ENCODE measurements at regions not wholly inside any gene's neighbourhood (a gene's known extent, or its start where the extent isn't known, plus 50 kb on each side); places are given as distances from the start of the nearest gene placed in this dataset.

- Histone ChIP-seq H4K20me1 (ENCODE audit: low read depth, low read length) (no peaks in the 10 kb centered on the region), H3K36me3 (ENCODE audit: low read length) (no peaks in the 10 kb centered on the region), H3K9me2 (replicated peaks; ENCODE audit: insufficient read depth, low read length) (no peaks in the 10 kb centered on the region), H3K27ac (ENCODE audit: low read depth, low read length) (no peak overlapping the region), H3F3A (ENCODE audit: insufficient read depth) (no peaks in the 10 kb centered on the region), H3K4me2 (ENCODE audit: low read depth, low read length, poor library complexity, severe bottlenecking) (no peak overlapping the region), H3K79me2 (ENCODE audit: insufficient read depth, low read length) (no peaks in the 10 kb centered on the region), H2AFZ (ENCODE audit: low read depth, low read length, severe bottlenecking) (no peak overlapping the region), H3K9ac (ENCODE audit: low read length) (no peak overlapping the region), H3K27me3 (ENCODE audit: low read length) (no peaks in the 10 kb centered on the region), H3K4me3 (ENCODE audit: insufficient read depth, low read length, poor library complexity, severe bottlenecking) (no peak overlapping the region), H3K9me3 (ENCODE audit: insufficient read depth, low read length) (no peaks in the 10 kb centered on the region)
- TF ChIP-seq, protein P1, sequence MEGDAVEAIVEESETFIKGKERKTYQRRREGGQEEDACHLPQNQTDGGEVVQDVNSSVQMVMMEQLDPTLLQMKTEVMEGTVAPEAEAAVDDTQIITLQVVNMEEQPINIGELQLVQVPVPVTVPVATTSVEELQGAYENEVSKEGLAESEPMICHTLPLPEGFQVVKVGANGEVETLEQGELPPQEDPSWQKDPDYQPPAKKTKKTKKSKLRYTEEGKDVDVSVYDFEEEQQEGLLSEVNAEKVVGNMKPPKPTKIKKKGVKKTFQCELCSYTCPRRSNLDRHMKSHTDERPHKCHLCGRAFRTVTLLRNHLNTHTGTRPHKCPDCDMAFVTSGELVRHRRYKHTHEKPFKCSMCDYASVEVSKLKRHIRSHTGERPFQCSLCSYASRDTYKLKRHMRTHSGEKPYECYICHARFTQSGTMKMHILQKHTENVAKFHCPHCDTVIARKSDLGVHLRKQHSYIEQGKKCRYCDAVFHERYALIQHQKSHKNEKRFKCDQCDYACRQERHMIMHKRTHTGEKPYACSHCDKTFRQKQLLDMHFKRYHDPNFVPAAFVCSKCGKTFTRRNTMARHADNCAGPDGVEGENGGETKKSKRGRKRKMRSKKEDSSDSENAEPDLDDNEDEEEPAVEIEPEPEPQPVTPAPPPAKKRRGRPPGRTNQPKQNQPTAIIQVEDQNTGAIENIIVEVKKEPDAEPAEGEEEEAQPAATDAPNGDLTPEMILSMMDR (IDR thresholded peaks at IDR 0.05; ENCODE audit: insufficient read depth, low read length, poor library complexity, severe bottlenecking) = no peak
- TF ChIP-seq EZH2phosphoT487 (conservative IDR thresholded peaks at IDR 0.05; ENCODE audit: low read length) = no peak
Measured at GRCh38 chr2:118475622-118476205, 371.7 kb downstream of the EN1 start.

DNA sequence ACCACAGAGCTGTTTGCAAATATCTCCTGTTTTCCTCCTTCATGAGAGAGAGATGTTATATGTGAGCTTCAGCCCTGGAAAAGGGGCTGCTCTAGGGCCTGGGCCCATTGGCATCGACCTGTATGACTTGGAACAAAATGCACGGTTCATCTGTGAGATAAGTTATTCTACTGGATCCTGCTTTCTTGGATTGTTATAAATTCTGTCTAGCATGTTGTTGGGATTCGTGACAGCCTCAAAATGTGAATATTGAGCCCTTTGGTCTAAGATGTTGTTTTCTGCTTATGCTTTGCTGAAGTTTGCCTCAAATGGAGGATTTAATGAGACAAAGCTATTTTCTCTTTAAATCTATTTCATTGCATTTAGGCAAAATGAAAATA lies 372.9 kb downstream of the EN1 start:
- H3K4me2 ChIP-seq (ENCODE audit: low read depth, low read length, poor library complexity, severe bottlenecking) = no peak overlapping the region

DNA sequence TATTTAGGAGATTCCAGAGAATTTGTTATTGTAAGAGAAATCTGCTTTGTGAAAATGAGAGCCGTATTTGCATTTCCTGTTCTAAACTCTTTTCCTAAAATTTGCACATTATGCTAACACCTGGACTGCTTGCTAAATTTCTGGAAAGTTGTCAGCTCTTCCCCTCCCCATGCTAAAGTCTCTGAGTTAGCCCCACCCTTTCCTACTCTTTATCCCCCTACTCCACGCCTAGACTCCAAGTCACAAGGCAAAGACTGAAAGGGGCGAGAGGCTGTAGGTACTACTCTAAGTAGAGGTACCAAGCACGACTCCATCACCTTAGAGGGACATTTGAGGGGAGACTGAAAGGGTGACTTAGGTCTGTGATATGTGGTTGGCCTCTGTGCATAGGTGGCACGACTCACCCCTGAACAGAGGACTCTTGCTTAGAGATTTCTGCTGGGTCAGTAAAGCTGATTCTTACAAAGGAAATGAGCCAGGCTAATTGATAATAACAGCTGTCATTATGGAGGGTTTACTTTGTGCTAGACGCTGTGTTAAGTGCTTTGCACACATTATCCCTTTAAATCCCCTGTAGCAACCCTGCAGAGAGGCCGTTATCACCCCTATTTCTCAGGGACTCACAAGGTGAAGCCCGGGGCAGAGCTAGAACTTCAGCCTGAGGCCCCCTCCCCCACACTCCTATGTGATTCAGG lies 373.5 kb downstream of the EN1 start:
- Histone ChIP-seq H3K27ac (ENCODE audit: low read depth, low read length) (no peak overlapping the region), H4K20me1 (ENCODE audit: low read depth, low read length) (no peaks in the 10 kb centered on the region), H3K4me2 (ENCODE audit: low read depth, low read length, poor library complexity, severe bottlenecking) (no peak overlapping the region), H3K27me3 (ENCODE audit: low read length) (no peaks in the 10 kb centered on the region), H3K9me3 (ENCODE audit: insufficient read depth, low read length) (no peaks in the 10 kb centered on the region), H3F3A (ENCODE audit: insufficient read depth) (no peaks in the 10 kb centered on the region), H3K4me3 (ENCODE audit: insufficient read depth, low read length, poor library complexity, severe bottlenecking) (no peak overlapping the region), H3K79me2 (ENCODE audit: insufficient read depth, low read length) (no peaks in the 10 kb centered on the region), H3K9ac (ENCODE audit: low read length) (no peak overlapping the region), H2AFZ (ENCODE audit: low read depth, low read length, severe bottlenecking) (no peak overlapping the region), H3K9me2 (replicated peaks; ENCODE audit: insufficient read depth, low read length) (no peaks in the 10 kb centered on the region), H3K36me3 (ENCODE audit: low read length) (no peaks in the 10 kb centered on the region)
- TF ChIP-seq, protein P1 (IDR thresholded peaks at IDR 0.05; ENCODE audit: insufficient read depth, low read length, poor library complexity, severe bottlenecking) = no peak
- TF ChIP-seq EZH2phosphoT487 (conservative IDR thresholded peaks at IDR 0.05; ENCODE audit: low read length) = no peak

More for the DNA sequence above, 372.9 kb downstream of the EN1 start:
- Histone ChIP-seq H3K4me3 (ENCODE audit: insufficient read depth, low read length, poor library complexity, severe bottlenecking) (no peak overlapping the region), H3K9me2 (replicated peaks; ENCODE audit: insufficient read depth, low read length) (no peaks in the 10 kb centered on the region), H4K20me1 (ENCODE audit: low read depth, low read length) (no peaks in the 10 kb centered on the region), H3K9me3 (ENCODE audit: insufficient read depth, low read length) (no peaks in the 10 kb centered on the region), H3K79me2 (ENCODE audit: insufficient read depth, low read length) (no peaks in the 10 kb centered on the region), H2AFZ (ENCODE audit: low read depth, low read length, severe bottlenecking) (no peak overlapping the region), H3K36me3 (ENCODE audit: low read length) (no peaks in the 10 kb centered on the region), H3K27me3 (ENCODE audit: low read length) (no peaks in the 10 kb centered on the region), H3K27ac (ENCODE audit: low read depth, low read length) (no peak overlapping the region), H3F3A (ENCODE audit: insufficient read depth) (no peaks in the 10 kb centered on the region), H3K9ac (ENCODE audit: low read length) (no peak overlapping the region)
- no peak for TF ChIP-seq EZH2phosphoT487 (conservative IDR thresholded peaks at IDR 0.05; ENCODE audit: low read length)
- TF ChIP-seq, protein P1 (IDR thresholded peaks at IDR 0.05; ENCODE audit: insufficient read depth, low read length, poor library complexity, severe bottlenecking) = no peak

Data from SU-DHL-6 (cell line).